ENCODE measurements at regions not wholly inside any gene's neighbourhood (a gene's known extent, or its start where the extent isn't known, plus 50 kb on each side); places are given as distances from the start of the nearest gene placed in this dataset.

DNA sequence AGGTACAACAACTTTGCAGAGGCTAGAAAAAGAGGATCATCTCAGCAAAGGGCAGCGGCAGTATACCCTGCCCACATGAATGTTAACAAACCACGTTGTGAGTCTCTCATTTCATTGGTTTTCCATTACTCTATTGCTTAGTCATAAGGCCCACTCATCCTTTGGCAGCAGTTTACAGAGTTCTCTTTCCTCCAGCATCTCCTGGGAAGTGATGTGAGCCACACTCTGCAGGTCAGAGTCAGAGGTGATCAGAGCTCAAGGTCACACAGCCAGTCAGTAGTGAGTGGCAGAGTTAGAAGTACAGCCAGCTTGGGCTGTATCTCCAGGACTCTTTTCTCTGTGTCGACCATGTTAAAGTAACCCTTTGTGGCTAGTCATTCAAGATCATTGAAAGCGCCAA, 599.6 kb upstream of the GRAMD2B start:
- TF ChIP-seq CTCF (IDR thresholded peaks at IDR 0.05) (no peak), POLR2AphosphoS5 (IDR thresholded peaks at IDR 0.05) (no peak), EP300 (IDR thresholded peaks at IDR 0.05) (no peak), POLR2A (IDR thresholded peaks at IDR 0.05; ENCODE audit: low read depth) (no peak)

Measured in esophagus muscularis mucosa (tissue), 4 donors.